ENCODE measurements at regions not wholly inside any gene's neighbourhood (a gene's known extent, or its start where the extent isn't known, plus 50 kb on each side); places are given as distances from the start of the nearest gene placed in this dataset.
"Not testable (repeated sequence)": the region's sequence is repeated elsewhere in the genome, so short reads cannot be mapped to it uniquely, and the experiment has no call there.

DNA sequence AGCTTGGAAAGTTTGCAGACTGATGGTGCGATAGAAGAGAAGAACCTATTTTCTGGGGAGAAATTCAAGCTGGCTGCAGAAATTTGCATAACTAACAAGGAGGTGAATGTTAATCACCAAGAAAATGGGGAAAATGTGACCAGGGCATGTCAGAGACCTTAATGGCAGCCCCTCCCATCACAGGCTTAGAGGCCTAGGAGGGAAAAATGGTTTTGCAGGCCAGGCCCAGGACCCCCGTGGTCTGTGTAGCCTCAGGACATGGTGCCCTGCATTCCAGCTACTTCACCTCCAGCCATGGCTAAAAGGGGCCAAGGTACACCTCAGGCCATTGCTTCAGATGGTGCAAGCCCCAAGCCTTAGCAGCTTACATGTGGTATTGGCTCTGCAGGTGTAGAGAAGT, 207.1 kb upstream of the CXorf66 start:
- DNase-seq (ENCODE audit: low read depth in 2 of 3, low spot score in 2 of 3): no peak

GRCh38 chrX:140167551-140167950, 202.2 kb upstream of the CXorf66 start:
- no peak for DNase-seq (ENCODE audit: low read depth in 2 of 3, low spot score in 2 of 3)

- no peak for DNase-seq (ENCODE audit: low read depth in 2 of 3, low spot score in 2 of 3)
These were observed 200.5 kb upstream of the CXorf66 start for GRCh38 chrX:140165849-140166248.

DNA sequence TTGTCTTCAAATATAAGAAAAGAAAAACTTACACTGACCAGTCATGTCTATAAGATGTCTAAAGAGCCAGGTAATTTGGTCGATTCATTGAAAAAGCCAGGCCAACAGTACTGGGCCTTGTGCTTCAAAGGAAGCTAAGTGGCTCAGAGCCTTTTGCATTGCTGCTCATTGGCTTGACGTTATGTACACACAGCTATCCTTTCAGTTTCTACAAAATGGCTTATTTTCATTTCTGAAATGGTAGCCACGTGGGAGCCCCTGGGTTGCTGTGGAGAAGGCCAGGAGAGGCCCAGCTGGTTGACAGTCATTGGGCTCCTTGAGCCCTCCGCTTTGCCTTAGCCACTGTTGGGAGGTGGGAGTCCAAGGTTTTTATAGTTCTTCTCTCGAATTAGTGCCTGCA, 199.1 kb upstream of the CXorf66 start:
- DNase-seq (ENCODE audit: low read depth in 2 of 3, low spot score in 2 of 3): no peak

DNA sequence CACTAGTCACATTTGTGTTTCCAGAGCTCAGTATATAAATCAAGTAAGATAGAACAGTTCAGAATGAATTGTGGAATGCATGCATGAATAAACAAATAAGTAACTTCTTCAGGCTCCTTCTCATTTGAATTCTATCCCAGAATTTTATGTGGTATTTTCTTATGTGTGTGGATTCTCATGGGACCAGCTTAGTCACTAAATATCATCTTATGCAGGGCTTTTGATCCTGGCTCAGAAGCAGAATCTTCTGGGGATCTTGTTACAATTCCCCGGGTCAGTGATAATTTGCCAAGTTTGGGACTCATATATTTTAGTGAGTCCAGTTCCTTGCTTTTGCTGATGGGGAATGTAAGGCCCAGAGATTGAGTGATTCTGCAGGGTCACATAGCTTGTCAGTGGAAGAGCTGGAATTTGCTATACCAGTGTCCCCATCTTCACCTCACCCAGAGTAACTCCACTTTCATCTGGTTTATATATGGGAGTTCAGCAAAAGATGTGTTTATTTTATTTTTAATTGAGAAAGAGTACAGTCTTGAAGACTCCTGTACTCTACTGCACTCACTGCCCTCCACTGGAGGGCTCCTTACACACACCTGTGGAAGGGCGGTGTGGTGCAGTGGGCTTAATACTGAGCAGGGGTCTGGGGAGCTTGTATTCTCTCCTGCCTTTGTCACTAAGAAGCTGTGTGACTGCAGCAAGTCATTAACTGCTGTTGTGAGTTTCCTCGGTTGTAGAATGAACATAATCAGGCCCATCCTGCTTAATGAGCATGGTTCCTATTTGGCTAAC, 198.2 kb upstream of the CXorf66 start:
- no peak for DNase-seq (ENCODE audit: low read depth in 2 of 3, low spot score in 2 of 3)

DNA sequence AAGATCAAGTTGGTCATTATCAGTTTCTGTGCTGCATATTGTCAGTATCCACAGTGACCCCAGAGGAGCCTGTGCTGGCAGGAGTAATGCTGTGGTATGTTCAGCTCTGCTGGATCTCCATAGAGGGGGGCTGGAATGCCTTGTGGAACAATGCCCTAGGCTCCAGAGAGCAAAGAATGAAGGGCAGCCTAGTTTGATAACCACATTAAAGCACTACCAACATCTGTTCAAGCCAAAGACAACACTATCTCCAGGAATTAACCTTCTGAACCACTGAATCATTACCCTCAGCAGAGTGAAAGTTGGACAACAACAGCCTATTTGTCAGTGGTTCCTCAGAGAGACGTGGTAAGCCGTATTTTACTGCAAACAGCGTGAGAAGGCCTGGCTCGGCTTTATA, 192.3 kb upstream of the CXorf66 start:
- DNase-seq (ENCODE audit: low read depth in 2 of 3, low spot score in 2 of 3): no peak

DNA sequence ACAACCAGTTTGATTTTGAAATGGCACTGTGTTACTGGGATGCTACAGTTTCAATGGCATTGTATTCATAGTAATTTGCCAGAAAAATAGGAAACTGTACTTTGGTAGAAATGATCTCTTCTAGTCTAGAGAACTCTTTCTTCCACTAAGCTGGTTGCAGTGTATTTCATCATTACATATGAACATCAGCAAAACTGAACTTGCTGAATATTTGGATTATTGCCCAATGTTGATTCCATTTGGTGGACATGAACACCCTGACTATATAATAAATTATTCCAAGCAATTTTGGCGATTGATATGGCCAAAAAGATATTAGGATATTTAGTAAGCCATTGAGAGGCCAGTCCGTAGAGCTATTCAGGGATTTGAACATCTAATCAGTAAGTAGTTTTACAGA, 191.8 kb upstream of the CXorf66 start:
- no peak for DNase-seq (ENCODE audit: low read depth in 2 of 3, low spot score in 2 of 3)

DNA sequence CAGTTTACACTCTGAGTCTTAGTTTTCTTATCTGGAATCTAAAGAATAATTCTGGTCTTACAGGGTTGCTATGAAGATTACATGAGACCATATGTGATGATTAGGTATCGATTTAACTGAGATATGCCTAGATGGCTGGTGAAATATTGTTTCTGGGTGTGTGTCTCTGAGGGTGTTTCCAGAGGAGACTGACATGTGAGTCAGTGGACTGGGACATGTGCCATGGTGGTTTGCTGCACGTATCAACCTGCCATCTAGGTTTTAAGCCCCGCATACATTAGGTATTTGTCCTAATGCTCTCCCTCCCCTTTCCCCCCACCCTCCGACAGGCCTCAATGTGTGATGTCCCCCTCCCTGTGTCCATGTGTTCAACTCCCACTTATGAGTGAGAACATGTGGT, 186.0 kb upstream of the CXorf66 start:
- no peak for DNase-seq (ENCODE audit: low read depth in 2 of 3, low spot score in 2 of 3)

DNA sequence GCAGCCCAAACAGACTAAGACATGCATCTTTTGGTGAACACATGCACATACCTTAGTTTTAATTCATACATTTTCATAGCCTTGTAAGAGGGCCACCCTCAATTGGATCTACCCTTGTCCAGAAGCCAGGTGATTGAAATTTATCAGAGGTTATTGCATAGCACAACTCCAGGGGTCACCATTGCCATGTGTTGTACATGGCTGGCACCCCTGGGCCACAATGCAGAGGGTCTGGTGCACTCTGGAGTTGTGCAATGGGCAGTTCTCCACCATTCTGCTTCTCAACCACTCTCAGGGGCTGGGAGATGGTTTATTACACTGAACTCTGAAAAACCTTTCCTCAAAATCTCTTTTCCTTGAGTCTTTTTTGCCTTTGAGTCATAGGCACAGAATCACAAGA, 184.4 kb upstream of the CXorf66 start:
- DNase-seq (ENCODE audit: low read depth in 2 of 3, low spot score in 2 of 3): no peak

DNA sequence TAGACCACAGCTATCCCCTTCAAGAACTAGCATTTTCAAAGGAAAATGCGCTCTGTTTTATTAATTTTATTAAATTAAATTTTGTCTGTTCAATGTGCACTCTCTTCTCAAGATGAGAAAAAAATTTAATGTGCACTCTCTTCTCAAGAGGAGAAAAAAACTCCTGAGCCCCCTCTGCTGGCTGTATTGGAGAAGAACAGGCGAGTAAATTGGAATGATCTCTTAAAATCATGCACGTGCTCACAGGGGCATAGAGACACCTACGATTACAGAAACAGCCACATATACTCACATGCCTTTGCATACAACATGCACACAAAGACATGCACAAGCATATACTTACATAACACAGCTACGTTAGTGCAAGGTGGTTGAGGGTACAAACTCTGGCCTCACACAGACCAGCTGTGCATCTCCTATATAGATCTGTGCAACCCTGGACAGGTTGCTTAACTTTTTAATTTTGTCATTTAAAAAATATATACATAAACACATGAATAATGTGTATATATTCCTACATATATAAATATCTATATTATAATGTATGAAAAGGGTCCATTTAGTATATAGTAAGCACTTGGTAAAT, 176.2 kb upstream of the CXorf66 start:
- peak in 2 of 3 donors; percentile 7 to 69 for DNase-seq (ENCODE audit: low read depth in 2 of 3, low spot score in 2 of 3)

DNA sequence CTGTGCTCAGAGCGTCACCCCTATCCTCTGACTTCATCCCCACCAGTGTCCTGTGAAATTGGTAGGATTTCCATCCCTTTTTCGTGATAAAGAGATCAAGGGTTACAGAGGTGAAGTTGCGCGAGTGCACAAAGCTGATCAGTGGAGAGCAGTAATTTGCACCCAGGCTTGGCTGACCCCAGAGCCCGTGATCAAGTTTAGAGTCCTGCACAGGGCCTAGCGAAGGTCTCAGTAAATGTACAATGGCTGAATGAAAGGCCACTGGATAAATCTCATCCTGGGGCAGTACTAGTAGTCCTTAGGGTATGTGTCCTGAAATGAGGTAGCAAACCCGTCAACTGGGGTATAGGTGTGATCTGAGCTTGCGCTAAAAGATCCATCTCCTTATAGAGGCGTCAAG, 173.2 kb upstream of the CXorf66 start:
- DNase-seq (ENCODE audit: low read depth in 2 of 3, low spot score in 2 of 3): not testable (repeated sequence)

DNA sequence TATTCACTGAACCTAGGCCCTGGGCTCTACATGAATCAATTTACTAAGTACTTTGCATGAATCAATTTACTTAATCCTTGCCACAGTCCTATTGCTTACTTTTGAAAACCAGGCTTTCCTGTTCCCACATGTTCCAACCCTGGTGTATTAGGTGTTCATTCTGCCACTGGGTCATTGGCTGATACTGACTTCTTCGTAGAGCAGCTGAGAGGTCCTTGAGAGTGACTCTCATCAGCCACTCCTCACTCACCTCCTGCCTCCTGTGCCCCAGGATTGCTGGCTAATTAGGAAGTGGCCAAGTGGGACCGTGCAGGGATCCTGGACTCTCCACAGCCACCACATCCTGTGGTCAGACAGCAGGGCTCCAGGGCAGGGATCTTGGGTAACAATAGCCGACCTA, 172.7 kb upstream of the CXorf66 start:
- not testable (repeated sequence) for DNase-seq (ENCODE audit: low read depth in 2 of 3, low spot score in 2 of 3)

- no peak for DNase-seq (ENCODE audit: low read depth in 2 of 3, low spot score in 2 of 3)
These were observed 167.6 kb upstream of the CXorf66 start for GRCh38 chrX:140132937-140133336.

- DNase-seq (ENCODE audit: low read depth in 2 of 3, low spot score in 2 of 3): no peak
These were observed 158.1 kb upstream of the CXorf66 start for GRCh38 chrX:140123446-140123845.

DNA sequence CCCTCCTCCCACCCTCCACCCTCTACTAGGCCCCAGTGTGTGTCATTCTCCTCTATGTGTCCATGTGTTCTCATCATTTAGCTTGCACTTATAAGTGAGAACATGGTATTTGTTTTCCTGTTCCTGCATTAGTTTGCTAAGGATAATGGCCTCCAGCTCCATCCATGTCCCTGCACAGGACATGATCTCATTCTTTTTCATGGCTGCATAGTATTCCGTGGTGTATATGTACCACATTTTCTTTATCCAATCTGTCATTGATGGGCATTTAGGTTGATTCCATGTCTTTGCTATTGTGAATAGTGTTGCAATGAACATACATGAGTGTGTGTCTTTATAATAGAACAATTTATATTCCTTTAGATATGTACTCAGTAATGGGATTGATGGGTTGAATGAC, 148.7 kb upstream of the CXorf66 start:
- DNase-seq (ENCODE audit: low read depth in 2 of 3, low spot score in 2 of 3): not testable (repeated sequence)

- DNase-seq (ENCODE audit: low read depth in 2 of 3, low spot score in 2 of 3): no peak
These were observed 144.8 kb upstream of the CXorf66 start for GRCh38 chrX:140110081-140110650.

DNA sequence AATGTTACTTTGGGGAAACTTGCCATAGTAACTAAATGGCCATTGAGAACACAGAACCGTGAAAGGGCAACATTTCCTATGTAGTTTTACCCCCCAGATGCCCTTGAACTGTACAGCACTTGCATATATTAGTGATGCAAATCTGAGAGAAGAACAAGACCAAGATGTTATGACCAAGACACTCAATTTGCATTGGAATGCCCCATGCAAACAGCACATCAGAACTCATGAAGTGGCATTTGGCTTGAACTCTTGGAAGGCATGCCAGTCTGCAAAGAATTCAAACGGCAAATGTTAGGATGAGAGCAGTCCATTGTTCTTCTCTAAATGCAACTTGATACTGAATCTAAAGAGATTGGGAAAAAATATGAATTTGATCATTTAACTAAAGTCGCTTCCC, 139.4 kb upstream of the CXorf66 start:
- DNase-seq (ENCODE audit: low read depth in 2 of 3, low spot score in 2 of 3): no peak

DNA sequence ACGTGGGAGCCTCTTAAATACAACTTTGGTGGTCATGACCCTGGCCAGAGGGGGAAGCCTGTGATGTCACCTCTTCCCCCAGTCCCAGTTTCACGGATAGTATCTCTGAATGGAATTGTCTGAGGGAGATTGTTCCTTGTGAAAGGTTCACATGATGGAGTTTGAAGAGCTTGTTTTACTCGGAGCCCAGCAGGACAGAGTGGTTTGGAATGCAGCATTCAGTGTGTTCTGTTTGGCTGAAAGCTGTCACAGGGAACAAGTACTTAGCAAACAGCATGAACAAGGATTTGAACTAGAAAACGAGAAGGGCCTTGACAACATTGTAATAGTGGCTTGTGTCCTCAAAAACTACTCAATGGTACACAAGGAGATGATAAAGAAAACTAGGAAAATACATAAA, 133.9 kb upstream of the CXorf66 start:
- no peak for DNase-seq (ENCODE audit: low read depth in 2 of 3, low spot score in 2 of 3)

GRCh38 chrX:140092121-140092520, 126.8 kb upstream of the CXorf66 start:
- DNase-seq (ENCODE audit: low read depth in 2 of 3, low spot score in 2 of 3): no peak

DNA sequence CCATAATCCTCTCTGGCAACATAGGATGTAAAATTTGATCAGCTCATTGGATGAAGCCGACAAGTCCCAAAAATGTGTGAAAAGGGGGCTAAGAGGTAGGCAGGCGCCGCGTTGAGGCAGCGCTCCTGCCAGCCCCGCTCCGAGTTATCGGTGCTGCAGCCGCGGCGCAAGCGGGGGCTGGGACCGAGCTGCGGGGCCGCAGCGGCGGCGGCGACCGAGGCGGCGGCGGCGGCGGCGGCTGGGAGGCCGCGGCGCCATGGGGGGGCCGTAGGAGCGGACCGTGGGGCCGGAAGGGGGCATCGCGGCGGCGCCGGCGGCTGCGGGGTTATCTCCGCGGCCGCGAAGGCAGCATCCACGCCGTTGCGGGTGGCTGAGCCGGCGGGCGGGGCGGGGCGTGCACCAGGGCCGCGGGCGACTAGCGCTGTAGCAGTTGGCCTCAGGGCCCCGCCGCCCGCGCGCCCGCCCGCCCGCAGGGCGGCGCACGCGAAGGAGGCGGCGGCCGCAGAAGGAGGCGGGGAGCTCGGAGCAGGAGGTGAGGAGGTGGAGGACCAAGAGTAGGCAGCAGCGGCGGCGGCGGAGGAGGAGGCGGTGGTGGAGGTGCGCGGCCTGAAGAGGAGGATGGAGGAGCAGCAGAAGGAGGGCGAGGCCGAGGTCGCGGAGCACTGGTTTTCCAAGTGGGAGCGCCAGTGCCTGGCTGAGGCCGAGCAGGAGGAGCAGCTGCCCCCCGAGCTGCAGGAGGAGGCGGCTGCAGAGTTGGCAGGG, 126.0 kb upstream of the CXorf66 start:
- peak in 2 of 3 donors; percentile 29 to 36 for DNase-seq (ENCODE audit: low read depth in 2 of 3, low spot score in 2 of 3)

DNA sequence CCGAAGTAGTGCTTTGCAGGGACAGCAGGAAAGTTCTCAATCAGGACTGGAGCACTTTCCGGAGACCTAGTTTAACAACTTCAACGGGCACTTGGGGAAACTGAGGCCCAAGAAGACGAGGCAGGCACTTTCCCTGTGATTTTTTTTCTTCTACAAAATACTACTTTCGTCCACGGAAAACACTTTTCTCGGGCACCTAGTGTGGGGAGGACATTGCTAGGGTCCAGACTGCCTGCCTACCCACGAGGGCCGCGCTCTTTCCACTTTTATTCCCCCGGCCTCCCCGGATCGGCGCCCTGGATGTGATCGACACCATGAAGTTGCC, 125.4 kb upstream of the CXorf66 start:
- no peak for DNase-seq (ENCODE audit: low read depth in 2 of 3, low spot score in 2 of 3)

DNA sequence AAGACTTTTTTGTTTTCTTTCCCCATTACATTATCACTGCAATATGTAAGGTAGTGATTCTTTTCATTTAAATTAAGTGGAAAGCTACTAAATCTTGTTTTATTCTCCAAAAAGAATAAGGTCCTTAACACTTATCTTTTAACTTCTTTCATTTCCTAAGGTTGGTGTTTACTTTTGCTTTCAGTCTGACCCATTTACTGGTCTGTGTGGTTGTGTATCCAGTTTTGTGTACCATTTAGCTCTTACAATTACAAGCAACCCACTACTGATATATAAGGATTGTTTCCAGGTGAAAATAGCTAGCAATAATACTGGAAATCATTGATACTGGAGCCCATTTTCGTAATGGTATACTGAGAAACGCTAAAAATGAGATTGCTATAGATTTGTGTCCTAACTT, 123.1 kb upstream of the CXorf66 start:
- no peak for DNase-seq (ENCODE audit: low read depth in 2 of 3, low spot score in 2 of 3)

Data from hematopoietic multipotent progenitor cell (in vitro differentiated cells).